Spleen (tissue), 7 donors: ENCODE measurements at regions not wholly inside any gene's neighbourhood (a gene's known extent, or its start where the extent isn't known, plus 50 kb on each side); places are given as distances from the start of the nearest gene placed in this dataset.

Experiments
- POLR2A ChIP-seq, 3 donors: fragments of 450-650 bp; IDR thresholded peaks; one replicate each; pipeline ENCODE4 v1.5.1; 2017; ENCODE audit warnings: antibody characterized with exemption in 3 of 3, mild to moderate bottlenecking in 1 of 3
- TF ChIP-seq, protein P1 (sequence below), 11 experiments: fragments of 200-600 bp in 7 of 11; fragments of 450-650 bp in 4 of 11; sonication (generic) in 4 of 11; IDR thresholded peaks in 8 of 11; conservative IDR thresholded peaks in 3 of 11; 1 replicate in 7 of 11; 2 replicates in 4 of 11; pipeline versions ENCODE4 v1.4.0 to v1.8.0; 2016 to 2021; ENCODE audit warnings: antibody characterized with exemption in 11 of 11, inconsistent platforms in 4 of 11, mild to moderate bottlenecking in 1 of 11
- donor health status: DM: no; HTN: no; CAD: no; lungs with moderate emphysema.
- donor health status: DM: no; HTN: no; CAD: no.
- donor health status: DM: no; HTN: no; CAD: no.

GRCh38 chr3:162435750-162436149 lies 939.1 kb downstream of the OTOL1 start:
- TF ChIP-seq, protein P1, sequence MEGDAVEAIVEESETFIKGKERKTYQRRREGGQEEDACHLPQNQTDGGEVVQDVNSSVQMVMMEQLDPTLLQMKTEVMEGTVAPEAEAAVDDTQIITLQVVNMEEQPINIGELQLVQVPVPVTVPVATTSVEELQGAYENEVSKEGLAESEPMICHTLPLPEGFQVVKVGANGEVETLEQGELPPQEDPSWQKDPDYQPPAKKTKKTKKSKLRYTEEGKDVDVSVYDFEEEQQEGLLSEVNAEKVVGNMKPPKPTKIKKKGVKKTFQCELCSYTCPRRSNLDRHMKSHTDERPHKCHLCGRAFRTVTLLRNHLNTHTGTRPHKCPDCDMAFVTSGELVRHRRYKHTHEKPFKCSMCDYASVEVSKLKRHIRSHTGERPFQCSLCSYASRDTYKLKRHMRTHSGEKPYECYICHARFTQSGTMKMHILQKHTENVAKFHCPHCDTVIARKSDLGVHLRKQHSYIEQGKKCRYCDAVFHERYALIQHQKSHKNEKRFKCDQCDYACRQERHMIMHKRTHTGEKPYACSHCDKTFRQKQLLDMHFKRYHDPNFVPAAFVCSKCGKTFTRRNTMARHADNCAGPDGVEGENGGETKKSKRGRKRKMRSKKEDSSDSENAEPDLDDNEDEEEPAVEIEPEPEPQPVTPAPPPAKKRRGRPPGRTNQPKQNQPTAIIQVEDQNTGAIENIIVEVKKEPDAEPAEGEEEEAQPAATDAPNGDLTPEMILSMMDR (IDR thresholded peaks at IDR 0.05 in 8 of 11, conservative IDR thresholded peaks at IDR 0.05 in 3 of 11) = no peak
- TF ChIP-seq POLR2A (IDR thresholded peaks at IDR 0.05) = no peak
